Trophoblast cell (in vitro differentiated cells and primary cell): ENCODE measurements at regions not wholly inside any gene's neighbourhood (a gene's known extent, or its start where the extent isn't known, plus 50 kb on each side); places are given as distances from the start of the nearest gene placed in this dataset.

Experiments used
- DNase-seq, 2 donors: peaks; one replicate each; pipeline ENCODE4 v3.0.0-alpha.2; 2016
- H2AFZ ChIP-seq: 2 replicates; pipeline ENCODE4 v1.6.1; 2013; ENCODE audit warnings: low read length, moderate library complexity, mild to moderate bottlenecking; ENCODE audit not compliant: insufficient read depth, poor library complexity
- H2AK5ac ChIP-seq: 2 replicates; pipeline ENCODE4 v1.6.1; 2013; ENCODE audit warnings: mild to moderate bottlenecking, low read length
- H2BK120ac ChIP-seq: 2 replicates; pipeline ENCODE4 v1.6.1; 2013; ENCODE audit warnings: low read length, mild to moderate bottlenecking, moderate library complexity; ENCODE audit not compliant: insufficient read depth, poor library complexity
- H2BK12ac ChIP-seq: 2 replicates; pipeline ENCODE4 v1.6.1; 2013; ENCODE audit warnings: mild to moderate bottlenecking, low read length, moderate library complexity
- H2BK5ac ChIP-seq: 2 replicates; pipeline ENCODE4 v1.6.1; 2013; ENCODE audit warnings: low read length, low read depth, moderate library complexity, mild to moderate bottlenecking; ENCODE audit not compliant: poor library complexity
- H3K14ac ChIP-seq: 2 replicates; pipeline ENCODE4 v1.6.1; 2013; ENCODE audit warnings: mild to moderate bottlenecking, low read length
- H3K18ac ChIP-seq: 2 replicates; pipeline ENCODE4 v1.6.1; 2013; ENCODE audit warnings: mild to moderate bottlenecking, low read length
- H3K23ac ChIP-seq: 2 replicates; pipeline ENCODE4 v1.6.1; 2013; ENCODE audit warnings: low read length
- H3K27ac ChIP-seq: 2 replicates; pipeline ENCODE4 v1.5.1; 2013; ENCODE audit warnings: low read depth, mild to moderate bottlenecking, inconsistent platforms, low read length, moderate library complexity
- H3K27me3 ChIP-seq: 2 replicates; pipeline ENCODE4 v1.6.1; 2013; ENCODE audit warnings: inconsistent platforms, mild to moderate bottlenecking, low read length, moderate library complexity; ENCODE audit not compliant: insufficient read depth
- H3K36me3 ChIP-seq, 2 experiments: 1 replicate in 1 of 2; 2 replicates in 1 of 2; pipeline ENCODE4 v1.6.1; 2013; ENCODE audit warnings: low read length in 2 of 2, mild to moderate bottlenecking in 2 of 2, moderate library complexity in 1 of 2; ENCODE audit not compliant: insufficient read depth in 2 of 2, control insufficient read depth in 1 of 2
- H3K4ac ChIP-seq: 2 replicates; pipeline ENCODE4 v1.6.1; 2013; ENCODE audit warnings: low read depth, mild to moderate bottlenecking, low read length, moderate library complexity
- H3K4me1 ChIP-seq, 2 experiments: 1 replicate in 1 of 2; 2 replicates in 1 of 2; pipeline ENCODE4 v1.6.1; 2013; ENCODE audit warnings: low read length in 2 of 2, mild to moderate bottlenecking in 2 of 2, moderate library complexity in 1 of 2; ENCODE audit not compliant: insufficient read depth in 2 of 2, control insufficient read depth in 1 of 2
- H3K4me2 ChIP-seq: 2 replicates; pipeline ENCODE4 v1.6.1; 2013; ENCODE audit warnings: inconsistent platforms, mild to moderate bottlenecking, low read length, moderate library complexity
- H3K4me3 ChIP-seq: 2 replicates; pipeline ENCODE4 v1.5.1; 2013; ENCODE audit warnings: mild to moderate bottlenecking, low read depth, low read length, inconsistent platforms
- H3K79me1 ChIP-seq: one replicate; pipeline ENCODE4 v1.6.1; 2013; ENCODE audit warnings: low read length
- H3K79me2 ChIP-seq: 2 replicates; pipeline ENCODE4 v1.6.1; 2013; ENCODE audit warnings: low read length, mild to moderate bottlenecking; ENCODE audit not compliant: control insufficient read depth, insufficient read depth, poor library complexity
- H3K9ac ChIP-seq: 2 replicates; pipeline ENCODE4 v1.6.1; 2013; ENCODE audit warnings: mild to moderate bottlenecking, low read length
- H3K9me3 ChIP-seq: 2 replicates; pipeline ENCODE4 v1.6.1; 2013; ENCODE audit warnings: low read depth, mild to moderate bottlenecking, control low read depth, inconsistent platforms, low read length; ENCODE audit not compliant: insufficient read depth
- H4K12ac ChIP-seq: 2 replicates; pipeline ENCODE4 v1.6.1; 2013; ENCODE audit warnings: low read depth, mild to moderate bottlenecking, low read length, moderate library complexity
- H4K8ac ChIP-seq: 2 replicates; pipeline ENCODE4 v1.6.1; 2013; ENCODE audit warnings: low read depth, mild to moderate bottlenecking, low read length, moderate library complexity
- H4K91ac ChIP-seq: one replicate; pipeline ENCODE4 v1.6.1; 2013; ENCODE audit warnings: low read depth, mild to moderate bottlenecking, low read length, moderate library complexity
- WGBS: extraction: QIAGEN DNeasy Blood & Tissue Kit; methylation state at CpG from one replicate; pipeline ENCODE4 v1.1.7; 2013; ENCODE audit warnings: missing lambda C conversion rate; ENCODE audit not compliant: insufficient read length, insufficient coverage; ENCODE audit errors: extremely low coverage; 5-methylcytosine and 5-hydroxymethylcytosine counted together

GRCh38 chr9:86703346-86703745 lies 244.0 kb downstream of the GAS1 start:
- H3K4me1 ChIP-seq: no peaks in the 10 kb centered on the region
- no peak overlapping the region for H2BK12ac ChIP-seq
- H3K27me3 ChIP-seq: no peaks in the 10 kb centered on the region
- no peak overlapping the region for H2BK5ac ChIP-seq
- no peak overlapping the region for H3K27ac ChIP-seq
- H4K91ac ChIP-seq: no peak overlapping the region
- H4K8ac ChIP-seq: no peak overlapping the region
- H3K23ac ChIP-seq: no peak overlapping the region
- H2AK5ac ChIP-seq: no peak overlapping the region
- H4K12ac ChIP-seq: no peak overlapping the region
- no peak overlapping the region for H3K4me3 ChIP-seq
- no peaks in the 10 kb centered on the region for H3K79me1 ChIP-seq
- H3K9ac ChIP-seq: no peak overlapping the region
- H3K9me3 ChIP-seq: no peaks in the 10 kb centered on the region
- WGBS: no CpG with 5 or more reads among the region's 6 CpGs
- no peaks in the 10 kb centered on the region for H3K79me2 ChIP-seq
- H3K18ac ChIP-seq: no peak overlapping the region
- no peak overlapping the region for H3K4ac ChIP-seq
- H3K4me2 ChIP-seq: no peak overlapping the region
- no peak overlapping the region for H2BK120ac ChIP-seq
- H2AFZ ChIP-seq: no peak overlapping the region
- H3K36me3 ChIP-seq: no peaks in the 10 kb centered on the region
- peak; percentile 71 to 91 for DNase-seq
- H3K14ac ChIP-seq: no peak overlapping the region

DNA sequence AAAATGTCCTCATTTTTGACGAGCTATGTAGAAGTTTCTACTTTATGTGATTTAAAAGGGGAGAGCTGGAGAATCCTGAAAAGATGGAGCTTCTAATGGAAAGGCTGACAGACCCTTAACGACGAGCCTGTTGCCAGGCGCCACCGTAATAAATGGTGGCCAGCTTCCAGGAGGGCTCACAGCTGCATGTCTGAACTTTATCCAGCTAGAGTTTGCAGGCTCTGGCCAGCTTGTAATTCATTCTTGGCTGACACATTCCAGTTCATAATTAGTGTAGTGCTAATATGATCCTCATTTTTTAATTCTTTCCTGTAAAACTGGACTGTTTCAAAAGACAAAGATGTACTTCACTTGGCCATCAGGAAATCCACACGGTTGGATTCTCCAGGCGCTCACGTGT lies 246.7 kb downstream of the GAS1 start:
- no peak overlapping the region for H3K27ac ChIP-seq
- H4K12ac ChIP-seq: no peak overlapping the region
- H2AK5ac ChIP-seq: no peak overlapping the region
- no peak overlapping the region for H2BK12ac ChIP-seq
- no peaks in the 10 kb centered on the region for H3K79me1 ChIP-seq
- no peak overlapping the region for H3K4me2 ChIP-seq
- H2BK5ac ChIP-seq: no peak overlapping the region
- H3K9ac ChIP-seq: no peak overlapping the region
- H2AFZ ChIP-seq: no peak overlapping the region
- H3K23ac ChIP-seq: no peak overlapping the region
- no peaks in the 10 kb centered on the region for H3K9me3 ChIP-seq
- no peak overlapping the region for H3K4me3 ChIP-seq
- no peak overlapping the region for H3K14ac ChIP-seq
- no CpG with 5 or more reads among the region's 8 CpGs for WGBS
- H3K36me3 ChIP-seq: no peaks in the 10 kb centered on the region
- H3K79me2 ChIP-seq: no peaks in the 10 kb centered on the region
- H3K27me3 ChIP-seq: no peaks in the 10 kb centered on the region
- H4K91ac ChIP-seq: no peak overlapping the region
- no peak overlapping the region for H2BK120ac ChIP-seq
- H3K4ac ChIP-seq: no peak overlapping the region
- no peak overlapping the region for H4K8ac ChIP-seq
- no peaks in the 10 kb centered on the region for H3K4me1 ChIP-seq
- no peak for DNase-seq
- no peak overlapping the region for H3K18ac ChIP-seq

DNA sequence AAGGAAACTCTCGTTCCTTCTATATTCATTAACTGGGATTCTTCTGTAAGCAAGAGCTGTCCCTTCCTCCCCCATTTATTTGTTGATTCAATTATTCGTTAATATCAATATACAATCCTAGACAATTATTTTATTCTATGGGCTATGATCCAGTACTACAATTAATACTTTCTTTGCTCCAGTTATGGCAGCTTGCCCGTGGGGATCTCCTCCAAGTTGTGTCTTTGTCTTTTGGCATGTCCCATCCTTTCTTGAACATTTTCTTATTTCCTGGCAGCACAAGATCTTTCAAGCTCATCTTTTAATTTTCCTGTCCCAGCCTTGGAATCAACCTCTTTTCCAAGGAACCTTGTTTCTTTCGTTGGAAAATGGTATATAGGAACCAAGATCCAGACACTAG lies 249.3 kb downstream of the GAS1 start:
- no peak overlapping the region for H4K8ac ChIP-seq
- H3K27me3 ChIP-seq: no peaks in the 10 kb centered on the region
- no peaks in the 10 kb centered on the region for H3K9me3 ChIP-seq
- H3K9ac ChIP-seq: no peak overlapping the region
- H3K79me2 ChIP-seq: no peaks in the 10 kb centered on the region
- H3K4me1 ChIP-seq: no peaks in the 10 kb centered on the region
- H3K27ac ChIP-seq: no peak overlapping the region
- no peak for DNase-seq
- no peak overlapping the region for H2BK120ac ChIP-seq
- no peak overlapping the region for H2BK12ac ChIP-seq
- no peaks in the 10 kb centered on the region for H3K36me3 ChIP-seq
- no peak overlapping the region for H4K91ac ChIP-seq
- H2AFZ ChIP-seq: no peak overlapping the region
- no peak overlapping the region for H3K4me2 ChIP-seq
- WGBS: no CpG with 5 or more reads among the region's 4 CpGs
- no peak overlapping the region for H4K12ac ChIP-seq
- H3K23ac ChIP-seq: no peak overlapping the region
- no peak overlapping the region for H2AK5ac ChIP-seq
- H3K14ac ChIP-seq: no peak overlapping the region
- H3K4me3 ChIP-seq: no peak overlapping the region
- H3K18ac ChIP-seq: no peak overlapping the region
- H3K79me1 ChIP-seq: no peaks in the 10 kb centered on the region
- no peak overlapping the region for H2BK5ac ChIP-seq
- H3K4ac ChIP-seq: no peak overlapping the region

GRCh38 chr9:86697213-86697612 lies 250.1 kb downstream of the GAS1 start:
- WGBS: no CpG with 5 or more reads among the region's 1 CpG
- Histone ChIP-seq H3K23ac (no peak overlapping the region), H3K14ac (no peak overlapping the region)

More at GRCh38 chr9:86697213-86697612, 250.1 kb downstream of the GAS1 start:
- Histone ChIP-seq H2BK5ac (no peak overlapping the region), H3K18ac (no peak overlapping the region), H3K27me3 (no peaks in the 10 kb centered on the region), H2BK12ac (no peak overlapping the region), H3K4ac (no peak overlapping the region), H4K12ac (no peak overlapping the region), H4K91ac (no peak overlapping the region), H2AK5ac (no peak overlapping the region), H2BK120ac (no peak overlapping the region), H3K79me1 (no peaks in the 10 kb centered on the region), H3K36me3 (no peaks in the 10 kb centered on the region), H3K4me2 (no peak overlapping the region), H3K79me2 (no peaks in the 10 kb centered on the region), H4K8ac (no peak overlapping the region), H2AFZ (no peak overlapping the region), H3K27ac (no peak overlapping the region), H3K4me3 (no peak overlapping the region), H3K9ac (no peak overlapping the region), H3K9me3 (no peaks in the 10 kb centered on the region), H3K4me1 (no peaks in the 10 kb centered on the region)
- no peak for DNase-seq
